ENCODE measurements at regions not wholly inside any gene's neighbourhood (a gene's known extent, or its start where the extent isn't known, plus 50 kb on each side); places are given as distances from the start of the nearest gene placed in this dataset.

DNA sequence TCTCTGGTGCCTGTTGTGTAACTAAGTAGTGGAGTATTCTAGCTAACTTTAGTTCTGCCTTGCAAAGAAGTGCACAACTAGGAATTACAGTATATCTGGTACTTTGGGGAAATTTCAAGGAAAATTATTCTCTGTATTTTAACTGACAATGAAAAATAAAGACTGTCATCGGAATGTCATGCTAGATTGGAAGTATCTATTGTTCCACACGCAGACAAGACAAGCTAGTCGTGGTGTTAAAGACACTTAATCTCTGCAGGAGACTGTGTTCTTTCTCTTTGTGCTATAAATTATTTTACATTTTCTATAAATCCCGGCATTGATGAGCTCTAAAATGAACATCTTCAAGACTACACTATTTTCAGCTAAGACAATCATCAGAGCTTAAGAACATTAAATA, 1068.8 kb upstream of the ADGRL4 start:
- Histone ChIP-seq H2BK15ac (ENCODE audit: low read length) (no peak overlapping the region), H2AK5ac (ENCODE audit: low read depth, low read length) (no peak overlapping the region), H3K4ac (replicated peaks; ENCODE audit: insufficient read length, low read depth, low read length) (no peak overlapping the region), H4K5ac (ENCODE audit: insufficient read length, low read depth, low read length) (no peak overlapping the region), H4K91ac (replicated peaks; ENCODE audit: insufficient read length, low read length) (no peak overlapping the region), H3K18ac (ENCODE audit: extremely low read depth, low read length) (no peak overlapping the region), H3K27ac (ENCODE audit: low read depth, low read length) (no peak overlapping the region), H3K27me3 (replicated peaks in 1 of 4; ENCODE audit: control insufficient read depth in 3 of 4, extremely low read depth in 1 of 4, insufficient read depth in 3 of 4, low read length in 3 of 4) (no peaks in the 10 kb centered on the region), H3K14ac (ENCODE audit: insufficient read length) (no peak overlapping the region), H3K4me2 (ENCODE audit: insufficient read depth in 1 of 2, low read depth in 2 of 2, low read length in 2 of 2) (no peak overlapping the region), H3K9ac (replicated peaks in 1 of 4; ENCODE audit: extremely low read depth in 1 of 4, low read depth in 3 of 4, low read length in 3 of 4) (no peak overlapping the region), H3K56ac (replicated peaks; ENCODE audit: insufficient read length, low read depth, low read length) (no peak overlapping the region), H4K20me1 (replicated peaks in 1 of 2; ENCODE audit: control insufficient read depth in 1 of 2, insufficient read depth in 2 of 2, low read length in 2 of 2) (no peaks in the 10 kb centered on the region), H3K36me3 (ENCODE audit: control insufficient read depth in 2 of 4, insufficient read depth in 4 of 4, low read length in 3 of 4) (no peaks in the 10 kb centered on the region), H2BK5ac (ENCODE audit: low read depth, low read length) (no peak overlapping the region), H2BK20ac (ENCODE audit: low read length) (no peak overlapping the region), H3K4me1 (replicated peaks in 1 of 4; ENCODE audit: control insufficient read depth in 3 of 4, insufficient read depth in 4 of 4, low read length in 3 of 4) (no peaks in the 10 kb centered on the region), H2BK120ac (replicated peaks; ENCODE audit: low read depth, low read length) (no peak overlapping the region), H3K79me1 (ENCODE audit: low read depth, low read length) (no peaks in the 10 kb centered on the region), H2BK12ac (ENCODE audit: low read depth, low read length) (no peak overlapping the region), H3K23ac (ENCODE audit: insufficient read length) (no peak overlapping the region), H3K79me2 (ENCODE audit: control insufficient read depth in 1 of 2, insufficient read depth in 2 of 2, low read length in 2 of 2) (no peaks in the 10 kb centered on the region), H2AFZ (ENCODE audit: low read length) (no peak overlapping the region), H3K23me2 (ENCODE audit: low read depth, low read length) (no peaks in the 10 kb centered on the region), H3K4me3 (ENCODE audit: extremely low read depth in 1 of 4, insufficient read depth in 2 of 4, low read depth in 3 of 4, low read length in 4 of 4) (no peak overlapping the region), H4K8ac (ENCODE audit: extremely low read depth, insufficient read depth, low read length) (no peak overlapping the region), H3K9me3 (ENCODE audit: insufficient read depth in 2 of 2, low read depth in 1 of 2, low read length in 1 of 2) (no peaks in the 10 kb centered on the region)
- CTCF ChIA-PET (ENCODE audit: partially characterized antibody): no interaction called here
- DNase-seq (ENCODE audit: low read depth in 1 of 2, low spot score in 2 of 2) (no peak), FAIRE-seq (no peak)
- 97% methylated on average over 4 of the region's 4 CpGs; no CpG with 5 or more reads in 1 of the 2 experiments for WGBS, 2 experiments (ENCODE audit: extremely low coverage in 1 of 2, insufficient coverage in 1 of 2, insufficient read length in 1 of 2, insufficient replicate concordance in 2 of 2, low coverage in 1 of 2, low lambda C conversion rate in 2 of 2, missing lambda C conversion rate in 1 of 2)
- POLR2A ChIA-PET (ENCODE audit: partially characterized antibody): no interaction called here
- TF ChIP-seq TEAD4 (IDR thresholded peaks at IDR 0.05; ENCODE audit: low read depth, low read length) (no peak), RFX5 (IDR thresholded peaks at IDR 0.05; ENCODE audit: borderline replicate concordance, low read depth, low read length) (no peak), CHD2 (IDR thresholded peaks at IDR 0.05; ENCODE audit: low read length) (no peak), NANOG (IDR thresholded peaks at IDR 0.05; ENCODE audit: insufficient read depth, low read depth, low read length, poor library complexity, severe bottlenecking) (no peak), RBBP5 (IDR thresholded peaks at IDR 0.05; ENCODE audit: borderline replicate concordance, low read depth, low read length) (no peak), CBX5 (IDR thresholded peaks at IDR 0.05; ENCODE audit: low read depth, low read length) (no peak), ZNF274 (IDR thresholded peaks at IDR 0.05; ENCODE audit: borderline replicate concordance, extremely low read depth, low read length) (no peak), KDM5A (IDR thresholded peaks at IDR 0.05; ENCODE audit: low read length) (no peak), CREB1 (IDR thresholded peaks at IDR 0.05) (no peak), SIRT6 (IDR thresholded peaks at IDR 0.05; ENCODE audit: low read length) (no peak), SAP30 (IDR thresholded peaks at IDR 0.05; ENCODE audit: insufficient read depth, insufficient replicate concordance, low read length) (no peak), CTBP2 (IDR thresholded peaks at IDR 0.05; ENCODE audit: borderline replicate concordance, insufficient read depth, insufficient read length, low read length) (no peak), EZH2 (IDR thresholded peaks at IDR 0.05; ENCODE audit: low read depth, low read length, severe bottlenecking) (no peak), CBX8 (IDR thresholded peaks at IDR 0.05; ENCODE audit: borderline replicate concordance, low read depth, low read length) (no peak), RAD21 (IDR thresholded peaks at IDR 0.05 in 1 of 2, conservative IDR thresholded peaks at IDR 0.05 in 1 of 2; ENCODE audit: low read depth in 2 of 2, low read length in 2 of 2) (no peak)

Data from H1 (cell line).